Neural cell (in vitro differentiated cells): ENCODE measurements at regions not wholly inside any gene's neighbourhood (a gene's known extent, or its start where the extent isn't known, plus 50 kb on each side); places are given as distances from the start of the nearest gene placed in this dataset.

Experiments
- H2AFZ ChIP-seq: fragments of 200-600, 300-800 bp; sonication (generic), shearing (Covaris generic); 2 replicates; pipeline ENCODE4 v1.6.0; 2014; ENCODE audit warnings: low read depth, mild to moderate bottlenecking, antibody characterized with exemption, low read length, moderate library complexity
- H3F3A ChIP-seq: fragments of 200-600 bp; shearing (Covaris generic); 2 replicates; pipeline ENCODE4 v1.6.1; 2016; ENCODE audit warnings: mild to moderate bottlenecking, moderate library complexity, mixed read lengths, antibody characterized with exemption, low read length; ENCODE audit not compliant: insufficient read depth, poor library complexity, severe bottlenecking
- H3K27ac ChIP-seq: fragments of 200-600, 300-800 bp; sonication (generic), shearing (Covaris generic); 2 replicates; pipeline ENCODE4 v1.5.1; 2014; ENCODE audit warnings: mild to moderate bottlenecking, low read length, moderate library complexity
- H3K27me3 ChIP-seq: fragments of 300-800, 200-600 bp; sonication (generic), shearing (Covaris generic); 2 replicates; pipeline ENCODE4 v1.6.0; 2014; ENCODE audit warnings: mild to moderate bottlenecking, low read depth, low read length, moderate library complexity; ENCODE audit not compliant: insufficient read depth
- H3K36me3 ChIP-seq: fragments of 300-800, 200-600 bp; sonication (generic), shearing (Covaris generic); 2 replicates; pipeline ENCODE4 v1.5.1; 2014; ENCODE audit warnings: mild to moderate bottlenecking, antibody characterized with exemption, low read length, moderate library complexity; ENCODE audit not compliant: insufficient read depth
- H3K4me2 ChIP-seq: fragments of 300-800, 200-600 bp; sonication (generic), shearing (Covaris generic); 2 replicates; pipeline ENCODE4 v1.6.0; 2014; ENCODE audit warnings: mild to moderate bottlenecking, low read length
- H3K4me3 ChIP-seq: fragments of 300-800, 200-600 bp; sonication (generic), shearing (Covaris generic); 2 replicates; pipeline ENCODE4 v1.5.1; 2014; ENCODE audit warnings: mild to moderate bottlenecking, low read length, moderate library complexity
- H3K79me2 ChIP-seq: fragments of 200-600 bp; shearing (Covaris generic); replicated peaks from 2 replicates; pipeline ENCODE4 v1.6.0; 2014; ENCODE audit warnings: mild to moderate bottlenecking, low read length, moderate library complexity; ENCODE audit not compliant: insufficient read depth
- H3K9ac ChIP-seq: fragments of 300-800, 200-600 bp; sonication (generic), shearing (Covaris generic); 2 replicates; pipeline ENCODE4 v1.6.1; 2016; ENCODE audit warnings: mild to moderate bottlenecking, low read length, mixed read lengths
- H3K9me2 ChIP-seq: fragments of 200-600 bp; shearing (Covaris generic); 2 replicates; pipeline ENCODE4 v1.6.1; 2016; ENCODE audit warnings: mild to moderate bottlenecking, low read length, mixed read lengths; ENCODE audit not compliant: insufficient read depth
- H3K9me3 ChIP-seq: fragments of 200-600, 300-800 bp; sonication (generic), shearing (Covaris generic); 2 replicates; pipeline ENCODE4 v1.6.1; 2016; ENCODE audit warnings: mild to moderate bottlenecking, mixed run types, low read length, moderate library complexity, mixed read lengths
- H4K20me1 ChIP-seq: fragments of 200-600 bp; shearing (Covaris generic); 2 replicates; pipeline ENCODE4 v1.6.1; 2016; ENCODE audit warnings: mild to moderate bottlenecking, mixed run types; ENCODE audit not compliant: insufficient read depth
- CTCF ChIP-seq: fragments of 450-650 bp; IDR thresholded peaks from 2 replicates; pipeline ENCODE4 v1.5.1; 2014; ENCODE audit warnings: antibody characterized with exemption, mild to moderate bottlenecking, moderate library complexity; ENCODE audit not compliant: poor library complexity, severe bottlenecking
- EP300 ChIP-seq: fragments of 450-650 bp; conservative IDR thresholded peaks from 2 replicates; pipeline ENCODE4 v1.6.1; 2014; ENCODE audit warnings: antibody characterized with exemption, mild to moderate bottlenecking, moderate library complexity; ENCODE audit not compliant: poor library complexity, severe bottlenecking
- EZH2 ChIP-seq: fragments of 200-600, 300-800 bp; shearing (Covaris generic), sonication (generic); IDR thresholded peaks from 2 replicates; pipeline ENCODE4 v1.6.1; 2014; ENCODE audit warnings: antibody characterized with exemption, low read length, borderline replicate concordance, mild to moderate bottlenecking; ENCODE audit not compliant: insufficient read depth, poor library complexity, severe bottlenecking
- MXI1 ChIP-seq: fragments of 450-650 bp; conservative IDR thresholded peaks from 2 replicates; pipeline ENCODE4 v1.6.1; 2014; ENCODE audit warnings: antibody characterized with exemption, mild to moderate bottlenecking; ENCODE audit not compliant: poor library complexity, severe bottlenecking
- POLR2AphosphoS5 ChIP-seq: IDR thresholded peaks from 2 replicates; pipeline ENCODE4 v1.6.1; 2012
- RAD21 ChIP-seq: fragments of 450-650 bp; conservative IDR thresholded peaks from 2 replicates; pipeline ENCODE4 v1.6.1; 2014; ENCODE audit warnings: antibody characterized with exemption, mild to moderate bottlenecking, moderate library complexity
- SMC3 ChIP-seq: fragments of 450-650 bp; conservative IDR thresholded peaks from 2 replicates; pipeline ENCODE4 v1.6.1; 2014; ENCODE audit warnings: antibody characterized with exemption, mild to moderate bottlenecking, moderate library complexity; ENCODE audit not compliant: poor library complexity
- TAF1 ChIP-seq: IDR thresholded peaks from 2 replicates; pipeline ENCODE4 v1.6.1; 2012; ENCODE audit warnings: low read depth
- TF ChIP-seq, protein P1 (sequence below): IDR thresholded peaks from 2 replicates; pipeline ENCODE4 v1.6.1; 2012; ENCODE audit warnings: borderline replicate concordance

DNA sequence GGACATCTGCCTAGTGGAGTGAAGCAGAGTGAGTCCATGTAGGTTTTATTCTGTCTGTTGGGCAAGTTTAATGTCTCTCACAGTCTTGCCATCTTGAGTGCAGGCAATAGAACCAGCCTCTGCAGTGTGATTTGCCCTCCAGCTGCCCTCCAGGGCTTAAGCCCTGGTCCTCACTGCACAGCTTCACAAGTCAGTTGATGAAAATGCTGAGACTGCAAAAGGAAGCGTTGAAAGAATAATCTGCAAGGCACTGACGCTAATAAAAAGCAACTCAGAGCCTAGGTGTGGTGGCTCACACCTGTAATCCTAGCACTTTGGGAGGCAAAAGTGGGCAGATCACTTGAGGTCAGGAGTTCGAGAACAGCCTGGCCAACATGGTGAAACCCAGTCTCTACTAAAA, 54.1 kb upstream of the PHOX2B start:
- Histone ChIP-seq H3K79me2 (no peaks in the 10 kb centered on the region), H4K20me1 (no peaks in the 10 kb centered on the region), H3K27ac (no peak overlapping the region), H3K36me3 (no peaks in the 10 kb centered on the region), H3K4me3 (no peak overlapping the region), H3K9me2 (no peaks in the 10 kb centered on the region), H3K4me2 (no peak overlapping the region), H3K9me3 (no peaks in the 10 kb centered on the region), H3K9ac (no peak overlapping the region), H3K27me3 (no peaks in the 10 kb centered on the region), H3F3A (no peaks in the 10 kb centered on the region), H2AFZ (no peak overlapping the region)
- TF ChIP-seq SMC3 (no peak), POLR2AphosphoS5 (no peak), EP300 (no peak), MXI1 (no peak), TAF1 (no peak), RAD21 (no peak)
- TF ChIP-seq, protein P1, sequence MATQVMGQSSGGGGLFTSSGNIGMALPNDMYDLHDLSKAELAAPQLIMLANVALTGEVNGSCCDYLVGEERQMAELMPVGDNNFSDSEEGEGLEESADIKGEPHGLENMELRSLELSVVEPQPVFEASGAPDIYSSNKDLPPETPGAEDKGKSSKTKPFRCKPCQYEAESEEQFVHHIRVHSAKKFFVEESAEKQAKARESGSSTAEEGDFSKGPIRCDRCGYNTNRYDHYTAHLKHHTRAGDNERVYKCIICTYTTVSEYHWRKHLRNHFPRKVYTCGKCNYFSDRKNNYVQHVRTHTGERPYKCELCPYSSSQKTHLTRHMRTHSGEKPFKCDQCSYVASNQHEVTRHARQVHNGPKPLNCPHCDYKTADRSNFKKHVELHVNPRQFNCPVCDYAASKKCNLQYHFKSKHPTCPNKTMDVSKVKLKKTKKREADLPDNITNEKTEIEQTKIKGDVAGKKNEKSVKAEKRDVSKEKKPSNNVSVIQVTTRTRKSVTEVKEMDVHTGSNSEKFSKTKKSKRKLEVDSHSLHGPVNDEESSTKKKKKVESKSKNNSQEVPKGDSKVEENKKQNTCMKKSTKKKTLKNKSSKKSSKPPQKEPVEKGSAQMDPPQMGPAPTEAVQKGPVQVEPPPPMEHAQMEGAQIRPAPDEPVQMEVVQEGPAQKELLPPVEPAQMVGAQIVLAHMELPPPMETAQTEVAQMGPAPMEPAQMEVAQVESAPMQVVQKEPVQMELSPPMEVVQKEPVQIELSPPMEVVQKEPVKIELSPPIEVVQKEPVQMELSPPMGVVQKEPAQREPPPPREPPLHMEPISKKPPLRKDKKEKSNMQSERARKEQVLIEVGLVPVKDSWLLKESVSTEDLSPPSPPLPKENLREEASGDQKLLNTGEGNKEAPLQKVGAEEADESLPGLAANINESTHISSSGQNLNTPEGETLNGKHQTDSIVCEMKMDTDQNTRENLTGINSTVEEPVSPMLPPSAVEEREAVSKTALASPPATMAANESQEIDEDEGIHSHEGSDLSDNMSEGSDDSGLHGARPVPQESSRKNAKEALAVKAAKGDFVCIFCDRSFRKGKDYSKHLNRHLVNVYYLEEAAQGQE: no peak

GRCh38 chr4:41799126-41799525, 50.6 kb upstream of the PHOX2B start:
- no peaks in the 10 kb centered on the region for H3K27me3 ChIP-seq
- no peak overlapping the region for H3K4me3 ChIP-seq
- no peak overlapping the region for H3K4me2 ChIP-seq
- no peaks in the 10 kb centered on the region for H3K79me2 ChIP-seq
- H3K9me2 ChIP-seq: no peaks in the 10 kb centered on the region
- H3K27ac ChIP-seq: no peak overlapping the region
- no peak overlapping the region for H3K9ac ChIP-seq
- H3K9me3 ChIP-seq: no peaks in the 10 kb centered on the region
- H4K20me1 ChIP-seq: no peaks in the 10 kb centered on the region
- no peaks in the 10 kb centered on the region for H3K36me3 ChIP-seq
- no peak for TF ChIP-seq CTCF
- no peak for TF ChIP-seq POLR2AphosphoS5
- TF ChIP-seq RAD21: no peak
- TF ChIP-seq EZH2: no peak
- no peak for TF ChIP-seq TAF1
- no peak for TF ChIP-seq MXI1
- TF ChIP-seq, protein P1: no peak
- no peak for TF ChIP-seq EP300
- no peak for TF ChIP-seq SMC3
- no peaks in the 10 kb centered on the region for H3F3A ChIP-seq
- H2AFZ ChIP-seq: no peak overlapping the region
